ENCODE measurements at regions not wholly inside any gene's neighbourhood (a gene's known extent, or its start where the extent isn't known, plus 50 kb on each side); places are given as distances from the start of the nearest gene placed in this dataset.

GRCh38 chr15:38708672-38709180, 144.1 kb upstream of the RASGRP1 start:
- DNase-seq (ENCODE audit: low read depth): no peak

GRCh38 chr15:38709196-38709595, 144.6 kb upstream of the RASGRP1 start:
- H3K36me3 ChIP-seq (ENCODE audit: control insufficient read depth, insufficient read depth, low read length): no peaks in the 10 kb centered on the region
- no peaks in the 10 kb centered on the region for H3K27me3 ChIP-seq (ENCODE audit: control insufficient read depth, insufficient read depth, low read length)
- H3K4me3 ChIP-seq (ENCODE audit: low read depth, low read length): no peak overlapping the region
- no peak for DNase-seq (ENCODE audit: low read depth)
- no peak for TF ChIP-seq CTCF (IDR thresholded peaks at IDR 0.05; ENCODE audit: insufficient read depth, low read length, poor library complexity, severe bottlenecking)

More at GRCh38 chr15:38708672-38709180, 144.1 kb upstream of the RASGRP1 start:
- no peak for TF ChIP-seq CTCF (IDR thresholded peaks at IDR 0.05; ENCODE audit: insufficient read depth, low read length, poor library complexity, severe bottlenecking)
- H3K4me3 ChIP-seq (ENCODE audit: low read depth, low read length): no peak overlapping the region
- H3K27me3 ChIP-seq (ENCODE audit: control insufficient read depth, insufficient read depth, low read length): no peaks in the 10 kb centered on the region
- no peaks in the 10 kb centered on the region for H3K36me3 ChIP-seq (ENCODE audit: control insufficient read depth, insufficient read depth, low read length)

GRCh38 chr15:38714309-38715072, 149.9 kb upstream of the RASGRP1 start:
- Histone ChIP-seq H3K27me3 (ENCODE audit: control insufficient read depth, insufficient read depth, low read length) (no peaks in the 10 kb centered on the region), H3K36me3 (ENCODE audit: control insufficient read depth, insufficient read depth, low read length) (no peaks in the 10 kb centered on the region), H3K4me3 (ENCODE audit: low read depth, low read length) (no peak overlapping the region)
- DNase-seq (ENCODE audit: low read depth): peak; percentile 79
- TF ChIP-seq CTCF (IDR thresholded peaks at IDR 0.05; ENCODE audit: insufficient read depth, low read length, poor library complexity, severe bottlenecking): no peak

GRCh38 chr15:38720893-38721567, 156.4 kb upstream of the RASGRP1 start:
- no peak for TF ChIP-seq CTCF (IDR thresholded peaks at IDR 0.05; ENCODE audit: insufficient read depth, low read length, poor library complexity, severe bottlenecking)
- DNase-seq (ENCODE audit: low read depth): no peak
- no peaks in the 10 kb centered on the region for H3K36me3 ChIP-seq (ENCODE audit: control insufficient read depth, insufficient read depth, low read length)
- H3K27me3 ChIP-seq (ENCODE audit: control insufficient read depth, insufficient read depth, low read length): no peaks in the 10 kb centered on the region
- H3K4me3 ChIP-seq (ENCODE audit: low read depth, low read length): no peak overlapping the region

- TF ChIP-seq CTCF (IDR thresholded peaks at IDR 0.05; ENCODE audit: insufficient read depth, low read length, poor library complexity, severe bottlenecking): no peak
- Histone ChIP-seq H3K4me3 (ENCODE audit: low read depth, low read length) (no peak overlapping the region), H3K27me3 (ENCODE audit: control insufficient read depth, insufficient read depth, low read length) (no peaks in the 10 kb centered on the region), H3K36me3 (ENCODE audit: control insufficient read depth, insufficient read depth, low read length) (no peaks in the 10 kb centered on the region)
- no peak for DNase-seq (ENCODE audit: low read depth)
These were observed 156.9 kb upstream of the RASGRP1 start for GRCh38 chr15:38721568-38721945.

Measured in kidney epithelial cell (primary cell).